GM18511 (cell line): ENCODE measurements at regions not wholly inside any gene's neighbourhood (a gene's known extent, or its start where the extent isn't known, plus 50 kb on each side); places are given as distances from the start of the nearest gene placed in this dataset.

Experiments
- ATAC-seq: cut with Tn5 transposase; IDR thresholded peaks from one replicate; pipeline ENCODE4 v1.9.1; 2021; ENCODE audit warnings: mild to moderate bottlenecking, moderate library complexity; ENCODE audit not compliant: unreplicated experiment

DNA sequence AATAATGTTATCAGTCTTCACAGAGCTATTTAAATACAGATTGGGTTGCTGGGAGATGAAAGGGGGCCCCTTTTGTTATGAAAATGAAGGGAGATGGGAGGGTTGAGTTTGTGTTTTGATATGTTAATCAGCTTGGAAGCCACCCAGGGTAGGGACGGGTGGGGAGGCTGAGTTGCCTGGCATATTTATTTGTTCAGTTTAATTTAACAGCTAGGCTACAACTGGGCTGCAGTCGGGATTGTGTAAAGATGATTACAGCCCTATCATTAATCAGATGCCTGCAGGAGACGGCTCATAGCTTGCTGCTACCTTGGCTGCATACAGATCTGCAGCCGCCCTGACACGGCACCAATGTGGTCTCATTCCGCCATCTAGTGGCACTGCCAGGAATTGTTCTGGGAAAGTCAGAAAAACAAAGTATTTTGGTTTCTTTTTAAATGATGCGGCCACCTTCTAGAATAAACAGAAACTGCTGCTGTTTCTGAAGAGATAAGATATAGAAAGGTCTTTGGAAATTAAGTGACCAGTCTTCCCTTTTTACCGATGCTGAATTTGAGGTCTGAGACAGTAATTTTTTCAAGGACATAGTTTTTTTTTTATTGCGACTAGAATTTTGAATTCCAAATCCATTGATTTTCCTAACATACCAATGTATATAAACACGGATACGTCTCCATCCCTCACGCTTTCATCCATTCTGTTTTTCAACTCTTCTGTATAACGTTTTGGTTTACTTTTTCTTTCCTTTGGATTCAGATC lies 458.0 kb upstream of the ASIC2 start:
- no peak for ATAC-seq

DNA sequence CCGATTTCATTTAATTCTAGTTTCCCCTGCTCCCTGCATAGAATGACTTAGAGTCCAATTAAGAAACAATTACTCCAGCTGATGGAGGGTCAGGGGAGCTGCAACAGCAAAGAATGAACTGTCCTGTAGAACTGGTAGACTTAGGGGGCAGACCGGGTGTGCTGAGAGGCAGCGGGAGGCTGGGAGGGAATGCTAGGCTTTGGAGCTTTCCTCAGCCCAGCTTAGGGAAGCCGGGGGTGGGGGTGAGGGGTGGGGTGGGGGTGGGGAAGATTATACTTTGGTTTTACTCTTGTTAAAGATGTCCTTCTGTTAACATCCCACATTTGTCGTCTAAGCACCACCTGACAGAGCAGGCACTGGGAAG lies 458.6 kb upstream of the ASIC2 start:
- no peak for ATAC-seq

- no peak for ATAC-seq
These were observed 460.4 kb upstream of the ASIC2 start for GRCh38 chr17:33753452-33753851.

DNA sequence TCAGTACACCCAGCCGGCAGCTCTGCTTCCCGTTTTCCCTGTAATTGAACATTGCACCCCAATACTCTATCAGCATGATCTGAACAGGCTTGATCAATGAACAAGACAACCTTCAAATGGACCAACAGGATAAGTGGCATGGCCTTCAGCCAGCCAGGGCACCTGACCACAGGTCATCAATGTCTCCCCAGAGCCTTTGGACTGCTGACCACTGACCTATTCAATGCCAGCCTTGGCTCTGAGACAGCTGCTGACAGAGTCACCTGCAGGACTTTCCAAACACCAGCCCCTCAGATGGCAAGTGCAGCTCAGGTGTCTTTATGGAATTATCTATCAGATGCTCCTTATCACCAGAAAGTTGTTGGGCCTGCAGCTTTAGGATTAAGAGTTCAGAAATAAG lies 462.9 kb upstream of the ASIC2 start:
- ATAC-seq, result no peak

DNA sequence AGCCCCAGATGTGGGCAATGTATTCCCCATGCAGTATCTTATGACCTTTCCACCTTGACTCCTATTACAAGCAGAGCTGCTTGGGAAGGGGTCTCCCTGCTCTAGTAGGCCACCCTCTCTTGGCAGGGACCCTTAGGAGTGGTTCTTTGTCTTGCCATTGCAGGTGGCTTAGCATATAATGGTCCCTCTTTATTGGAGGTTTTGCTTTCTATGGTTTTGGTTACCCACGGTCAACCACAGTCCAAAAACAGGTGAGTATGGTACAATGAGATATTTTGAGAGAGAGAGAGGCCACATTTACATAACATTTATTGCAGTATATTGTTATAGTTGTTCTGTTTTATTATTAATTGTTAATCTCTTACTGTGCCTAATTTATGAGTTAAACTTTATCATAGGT lies 472.8 kb upstream of the ASIC2 start:
- no peak for ATAC-seq

GRCh38 chr17:33766721-33767120 lies 473.6 kb upstream of the ASIC2 start:
- ATAC-seq, result no peak

DNA sequence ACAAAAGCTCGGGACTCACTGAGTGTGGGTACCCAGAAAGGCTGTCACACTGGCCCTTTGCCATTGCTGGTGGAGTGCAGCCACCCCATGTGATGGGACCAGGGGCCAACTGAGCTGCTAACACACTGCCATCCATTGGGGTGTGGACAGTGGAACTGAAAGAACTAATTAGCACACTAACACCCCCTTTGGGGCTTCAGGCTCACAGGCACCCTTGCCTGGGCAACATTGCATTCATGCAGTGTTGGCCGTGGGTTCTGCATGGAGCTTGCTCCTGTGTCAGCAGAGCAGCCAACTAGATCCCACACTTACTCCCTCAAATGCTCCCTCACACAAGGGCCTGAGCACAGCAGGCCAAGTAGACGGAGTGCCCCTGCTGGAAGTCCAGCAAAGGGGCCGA lies 476.0 kb upstream of the ASIC2 start:
- no peak for ATAC-seq

- ATAC-seq, result no peak
These were observed 478.8 kb upstream of the CCL2 start for GRCh38 chr17:33776304-33776703.

DNA sequence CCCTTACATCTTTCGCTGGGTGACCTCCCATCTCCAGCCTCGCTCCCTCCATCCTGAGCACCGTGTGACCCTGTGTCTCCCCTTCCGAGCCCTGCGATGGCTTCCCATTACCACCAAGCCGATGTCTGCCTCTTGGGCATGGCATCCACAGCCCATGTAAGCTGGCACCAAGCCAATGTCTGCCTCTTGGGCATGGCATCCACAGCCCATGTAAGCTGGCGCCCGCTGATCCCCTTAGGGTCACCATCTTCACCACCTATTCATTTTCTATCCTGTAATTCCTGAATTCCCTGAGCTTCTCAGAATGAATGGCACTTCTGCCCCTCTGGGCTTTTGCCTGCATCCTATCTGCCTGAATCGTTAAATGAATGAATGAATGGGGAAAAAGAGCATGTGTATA lies 478.2 kb upstream of the CCL2 start:
- no peak for ATAC-seq

- no peak for ATAC-seq
These were observed 477.4 kb upstream of the CCL2 start for GRCh38 chr17:33777674-33778073.

GRCh38 chr17:33778505-33779233 lies 476.4 kb upstream of the CCL2 start:
- no peak for ATAC-seq

GRCh38 chr17:33779234-33779591 lies 475.9 kb upstream of the CCL2 start:
- ATAC-seq, result no peak

DNA sequence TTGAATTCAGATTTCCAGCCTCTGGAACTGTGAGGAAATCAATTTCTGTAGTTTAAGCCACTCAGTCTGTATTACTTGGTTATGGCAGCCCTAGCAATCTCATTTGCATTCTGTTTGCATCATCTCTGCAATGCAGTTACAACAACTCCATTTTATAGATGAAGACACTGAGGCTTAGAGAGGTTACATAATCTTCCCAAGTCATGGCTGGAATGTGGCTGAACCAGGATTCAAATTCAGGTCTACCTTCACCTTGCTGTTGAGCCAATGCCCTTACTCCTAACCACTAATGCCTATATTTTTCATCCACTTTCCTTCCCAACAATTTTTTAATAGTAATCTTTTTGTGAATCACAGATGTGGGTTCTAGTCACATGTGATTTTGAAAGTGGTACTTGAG lies 469.8 kb upstream of the CCL2 start:
- ATAC-seq, result no peak

DNA sequence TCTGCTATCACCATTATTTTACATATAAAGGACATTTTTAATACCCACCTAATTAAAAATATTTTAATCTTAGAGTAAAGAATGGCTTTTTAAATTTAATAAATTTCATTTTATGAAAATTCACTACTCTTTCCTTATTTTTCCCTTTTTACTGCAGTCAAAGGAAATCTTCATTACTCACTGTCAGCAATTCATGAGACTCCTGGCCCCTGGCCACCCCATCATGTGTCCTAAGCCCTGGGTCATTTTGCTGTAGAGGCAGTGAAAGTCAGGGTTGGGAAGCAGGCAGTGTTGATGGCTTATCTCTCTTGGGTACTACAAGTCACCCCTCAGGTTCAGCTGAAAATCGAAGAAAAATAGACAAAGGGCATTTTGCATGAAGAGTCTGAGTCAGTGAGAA lies 468.6 kb upstream of the CCL2 start:
- no peak for ATAC-seq

DNA sequence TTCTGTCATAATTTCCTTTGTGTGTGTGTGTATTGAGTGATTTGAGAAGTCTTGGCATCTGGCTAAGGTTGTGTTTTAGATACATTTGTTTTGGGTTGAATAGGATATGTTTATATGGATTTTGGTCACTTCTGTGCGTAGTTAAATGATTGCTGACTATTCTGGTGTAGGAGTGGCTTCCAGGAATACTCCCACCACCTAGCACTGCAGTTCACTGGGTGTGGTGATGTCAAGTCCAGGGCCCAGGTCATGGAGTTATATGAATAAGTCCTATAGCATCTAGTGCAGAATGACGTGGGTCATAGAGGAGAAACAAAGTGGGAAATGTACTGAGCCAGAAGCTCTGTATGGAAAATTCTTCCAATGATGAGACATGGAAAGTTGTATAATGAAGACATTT lies 465.4 kb upstream of the CCL2 start:
- ATAC-seq, result no peak

- no peak for ATAC-seq
These were observed 457.9 kb upstream of the CCL2 start for GRCh38 chr17:33797181-33797580.

DNA sequence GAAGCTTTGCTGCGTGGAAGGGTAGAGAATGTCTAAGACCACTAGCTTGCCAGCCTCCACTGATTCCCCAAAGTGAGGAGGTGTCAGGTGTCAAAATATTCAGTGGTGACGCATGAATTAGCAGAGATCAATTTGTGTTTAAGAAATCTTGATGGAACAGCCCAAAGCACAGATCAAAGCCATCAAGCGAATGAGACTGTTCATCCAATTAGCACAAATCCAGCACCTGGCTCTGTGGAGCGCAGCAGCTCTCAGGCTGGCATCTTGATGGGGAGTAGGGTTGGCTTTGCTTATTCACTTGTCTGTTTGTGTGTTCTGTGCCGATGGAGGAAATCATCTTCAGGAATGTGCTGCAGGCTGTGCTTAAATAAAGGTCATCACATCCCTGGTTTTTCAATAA lies 456.8 kb upstream of the CCL2 start:
- no peak for ATAC-seq

GRCh38 chr17:33802349-33803198 lies 452.5 kb upstream of the CCL2 start:
- ATAC-seq, result no peak

DNA sequence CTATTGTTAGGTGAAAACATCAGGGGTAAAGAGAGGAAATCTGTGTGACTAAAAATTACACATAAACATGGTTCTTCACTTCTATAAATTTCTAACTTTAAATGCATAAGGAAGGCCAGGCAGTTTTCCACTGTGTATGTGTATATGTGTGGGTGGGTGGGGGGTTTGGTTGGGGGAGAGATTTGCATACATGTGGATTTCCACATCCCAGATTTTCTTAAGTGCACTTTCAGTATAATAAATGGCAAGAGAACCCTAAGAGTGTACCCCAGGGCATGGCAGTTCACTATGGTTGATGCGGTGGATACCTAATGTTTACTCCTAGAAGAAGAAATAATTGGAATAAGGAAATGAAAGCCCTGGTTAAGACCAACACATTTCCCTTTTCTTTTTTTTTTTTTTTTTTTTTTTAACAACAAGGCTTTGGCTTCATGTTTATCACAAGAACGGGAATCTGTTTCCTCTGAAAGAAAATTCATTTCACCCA lies 451.8 kb upstream of the CCL2 start:
- no peak for ATAC-seq

DNA sequence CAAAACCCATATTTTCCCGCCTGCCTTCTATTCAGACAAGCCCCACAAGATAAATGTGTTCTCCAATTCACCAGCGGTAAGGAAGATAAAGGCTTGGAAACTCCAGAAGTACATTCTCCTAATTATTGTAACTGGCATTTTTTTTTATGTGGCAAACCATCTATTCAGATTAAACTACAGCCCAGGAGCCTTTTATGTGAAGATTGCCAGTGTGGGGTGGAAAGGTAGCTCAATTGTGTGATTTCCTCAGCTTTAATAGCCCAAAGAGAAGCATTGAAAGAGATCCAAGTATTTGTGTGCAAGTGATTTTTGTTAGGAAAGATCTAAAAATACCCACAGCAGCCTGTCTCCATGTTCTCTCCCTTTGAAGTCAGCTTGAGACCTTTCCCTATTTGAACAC lies 451.4 kb upstream of the CCL2 start:
- no peak for ATAC-seq

DNA sequence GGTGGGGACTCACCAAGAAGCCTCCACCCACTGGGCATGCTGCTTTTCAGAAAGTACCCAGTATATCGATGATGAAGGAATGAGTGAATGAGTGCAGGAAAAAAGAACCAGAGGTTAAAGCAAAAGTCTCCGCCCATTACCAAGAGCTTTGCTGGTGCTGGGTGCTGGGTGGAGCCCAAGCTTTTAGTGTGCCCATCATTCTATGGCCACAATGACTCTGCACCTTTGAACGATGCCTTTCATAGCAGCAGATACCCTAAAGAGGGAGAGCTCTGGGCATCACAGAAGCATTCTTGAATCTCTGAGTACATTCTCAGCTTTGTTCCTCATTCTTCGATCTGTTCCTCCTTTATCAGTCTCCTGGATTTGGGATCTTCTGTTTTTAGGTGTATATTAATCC lies 450.7 kb upstream of the CCL2 start:
- no peak for ATAC-seq

- ATAC-seq, result no peak
These were observed 448.5 kb upstream of the CCL2 start for GRCh38 chr17:33806631-33807030.
